ENCODE measurements at regions not wholly inside any gene's neighbourhood (a gene's known extent, or its start where the extent isn't known, plus 50 kb on each side); places are given as distances from the start of the nearest gene placed in this dataset.

DNA sequence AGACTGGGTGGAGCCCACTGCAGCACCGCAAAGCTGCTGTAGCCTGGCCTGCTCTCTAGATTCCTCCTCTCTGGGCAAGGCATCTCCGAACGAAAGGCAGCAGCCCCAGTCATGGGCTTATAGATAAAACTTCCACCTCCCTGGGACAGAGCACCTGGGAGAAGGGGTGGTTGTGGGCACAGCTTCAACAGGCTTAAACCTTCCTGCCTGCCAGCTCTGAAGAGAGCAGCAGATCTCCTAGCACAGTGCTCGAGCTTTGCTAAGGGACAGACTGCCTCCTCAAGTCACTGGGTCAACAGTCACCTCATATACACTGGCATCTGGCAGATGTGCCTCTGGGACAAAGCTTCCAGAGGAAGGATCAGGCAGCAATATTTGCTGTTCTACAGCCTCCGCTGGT lies 117.3 kb downstream of the EHF start:
- no peak for TF ChIP-seq CTCF (IDR thresholded peaks at IDR 0.05; ENCODE audit: control insufficient read depth, insufficient read depth, low read depth, low read length, missing control alignments)

DNA sequence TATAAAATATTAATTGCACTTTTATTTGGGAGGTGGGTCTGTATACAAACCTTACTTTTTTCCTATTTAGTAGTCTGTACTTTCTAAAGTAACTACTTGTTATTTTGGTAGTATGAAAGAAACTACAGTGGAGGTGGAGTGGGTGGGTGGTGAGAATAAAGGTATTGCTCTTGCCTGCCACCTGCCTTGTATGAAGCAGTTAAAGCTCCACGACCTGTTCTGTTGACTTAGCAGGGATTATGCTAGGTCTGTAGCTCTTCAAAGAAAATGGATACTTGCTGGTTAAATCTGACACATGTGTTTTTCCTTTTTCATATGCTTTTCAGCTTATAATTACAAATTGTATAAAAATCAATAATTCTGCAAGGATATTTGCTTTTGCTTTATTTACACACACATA lies 111.9 kb downstream of the EHF start:
- TF ChIP-seq CTCF (IDR thresholded peaks at IDR 0.05; ENCODE audit: control insufficient read depth, insufficient read depth, low read depth, low read length, missing control alignments): no peak
- H3K4me3 ChIP-seq (ENCODE audit: control insufficient read depth, low read depth, low read length): no peak overlapping the region
- no peak for DNase-seq (ENCODE audit: low read depth)

More for the DNA sequence above, 117.3 kb downstream of the EHF start:
- DNase-seq (ENCODE audit: low read depth): no peak
- H3K4me3 ChIP-seq (ENCODE audit: control insufficient read depth, low read depth, low read length): no peak overlapping the region

GRCh38 chr11:34731603-34732002 lies 110.7 kb downstream of the EHF start:
- H3K4me3 ChIP-seq (ENCODE audit: control insufficient read depth, low read depth, low read length): no peak overlapping the region
- no peak for DNase-seq (ENCODE audit: low read depth)
- TF ChIP-seq CTCF (IDR thresholded peaks at IDR 0.05; ENCODE audit: control insufficient read depth, insufficient read depth, low read depth, low read length, missing control alignments): no peak

DNA sequence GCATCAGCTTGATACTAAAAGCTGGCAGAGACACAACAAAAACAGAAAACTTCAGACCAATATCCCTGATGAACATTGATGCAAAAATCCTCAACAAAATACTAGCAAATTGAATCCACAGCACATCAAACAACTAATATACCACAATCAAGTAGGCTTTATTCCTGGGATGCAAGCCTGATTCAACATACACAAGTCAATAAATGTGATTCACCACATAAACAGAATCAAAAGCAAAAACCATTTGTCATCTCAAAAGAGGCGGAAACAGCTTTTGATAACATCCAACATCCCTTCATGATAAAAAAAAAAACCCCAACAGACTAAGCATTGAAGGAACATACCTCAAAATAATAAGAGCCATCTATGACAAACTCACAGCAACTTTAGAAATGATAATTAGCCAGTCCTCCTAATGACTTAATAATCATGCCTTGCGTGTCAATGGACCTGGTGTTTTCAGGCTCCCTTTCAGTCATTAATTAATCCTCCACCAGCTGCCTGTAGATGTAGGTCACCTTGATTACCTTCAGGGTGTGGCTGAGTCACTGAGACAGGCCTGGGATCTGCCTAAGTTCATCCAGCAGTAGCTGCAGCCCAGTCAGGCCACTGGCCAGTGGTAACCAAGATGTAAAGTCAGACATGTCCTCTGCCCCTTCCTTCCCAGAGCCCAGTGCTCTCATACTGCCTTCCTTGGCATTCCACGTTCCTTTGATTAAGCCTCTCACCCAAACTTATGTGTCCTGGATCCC lies 109.8 kb downstream of the EHF start:
- H3K4me3 ChIP-seq (ENCODE audit: control insufficient read depth, low read depth, low read length): no peak overlapping the region
- TF ChIP-seq CTCF (IDR thresholded peaks at IDR 0.05; ENCODE audit: control insufficient read depth, insufficient read depth, low read depth, low read length, missing control alignments): no peak
- no peak for DNase-seq (ENCODE audit: low read depth)

GRCh38 chr11:34728609-34729008 lies 107.7 kb downstream of the EHF start:
- TF ChIP-seq CTCF (IDR thresholded peaks at IDR 0.05; ENCODE audit: control insufficient read depth, insufficient read depth, low read depth, low read length, missing control alignments): no peak
- no peak for DNase-seq (ENCODE audit: low read depth)
- no peak overlapping the region for H3K4me3 ChIP-seq (ENCODE audit: control insufficient read depth, low read depth, low read length)

DNA sequence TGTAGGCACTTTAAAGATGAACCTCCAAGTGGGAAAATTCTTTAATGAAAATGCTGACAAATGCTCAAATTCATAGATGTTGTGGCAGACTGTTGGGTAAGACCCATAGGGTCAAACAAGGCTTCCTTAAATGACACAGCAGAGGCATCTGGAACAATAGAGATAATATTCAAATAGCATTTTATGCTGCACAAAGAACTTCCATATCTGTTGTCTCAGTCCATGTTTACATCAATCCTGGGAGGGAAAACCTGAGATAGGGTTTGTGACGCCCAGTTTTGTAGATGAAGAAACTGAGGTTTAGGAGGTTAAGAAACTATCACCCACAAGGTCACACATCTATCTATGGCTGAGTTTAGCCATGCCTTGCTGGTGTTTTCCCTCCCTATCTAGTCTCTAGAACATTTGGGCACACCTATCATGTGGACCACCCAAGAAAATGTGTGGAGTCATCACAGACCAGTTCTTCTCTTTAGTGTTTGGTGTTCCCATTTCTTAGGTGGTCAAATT lies 106.4 kb downstream of the EHF start:
- TF ChIP-seq CTCF (IDR thresholded peaks at IDR 0.05; ENCODE audit: control insufficient read depth, insufficient read depth, low read depth, low read length, missing control alignments): no peak
- H3K4me3 ChIP-seq (ENCODE audit: control insufficient read depth, low read depth, low read length): no peak overlapping the region
- no peak for DNase-seq (ENCODE audit: low read depth)
